NCI-H524 treated with DMSO at 0.1 percent for 48 hours (cell line): ENCODE measurements at regions not wholly inside any gene's neighbourhood (a gene's known extent, or its start where the extent isn't known, plus 50 kb on each side); places are given as distances from the start of the nearest gene placed in this dataset.
"Not testable (repeated sequence)": the region's sequence is repeated elsewhere in the genome, so short reads cannot be mapped to it uniquely, and the experiment has no call there.

Experiments used
- DNase-seq: peaks from one replicate; lab custom pipeline; 2025; lab: John Stamatoyannopoulos, UW

DNA sequence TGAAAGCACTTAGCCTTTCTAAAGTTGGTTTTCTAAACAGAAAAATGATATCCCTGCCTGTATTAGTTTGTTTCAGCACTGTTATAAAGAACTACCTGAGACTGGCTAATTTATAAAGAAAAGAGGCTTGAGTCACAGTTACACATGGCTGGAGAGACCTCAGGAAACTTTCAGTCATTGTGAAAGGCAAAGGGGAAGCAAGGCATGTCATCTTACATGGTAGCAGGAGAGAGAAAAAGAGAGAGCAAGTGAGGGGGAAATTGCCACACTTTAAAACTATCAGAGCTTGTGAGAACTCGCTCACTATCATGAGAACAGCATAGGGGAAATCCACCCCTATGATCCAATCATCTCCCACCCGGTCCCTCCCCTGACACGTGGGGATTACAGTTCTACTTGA, 64.9 kb downstream of the FAM170A start:
- DNase-seq, result no peak

DNA sequence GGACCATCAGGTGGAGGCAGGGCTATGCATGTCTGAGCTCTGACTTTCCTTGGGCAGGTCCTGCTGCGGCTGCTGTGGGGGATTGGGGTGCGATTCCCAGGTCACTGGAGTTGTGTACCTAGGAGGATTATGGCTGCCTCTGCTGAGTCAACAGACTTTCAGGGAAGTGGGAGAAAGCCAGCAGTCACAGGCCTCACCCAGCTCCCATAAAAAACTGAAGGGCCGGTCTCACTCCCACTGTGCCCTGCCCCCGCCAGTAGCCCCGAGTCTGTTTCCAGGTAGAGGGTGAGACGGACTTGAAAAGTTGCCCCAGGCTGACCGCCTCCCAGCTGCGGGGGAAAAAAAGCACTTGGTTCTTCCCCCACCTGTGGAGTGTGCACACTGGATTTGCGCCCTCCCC, 76.7 kb downstream of the FAM170A start:
- no peak for DNase-seq

DNA sequence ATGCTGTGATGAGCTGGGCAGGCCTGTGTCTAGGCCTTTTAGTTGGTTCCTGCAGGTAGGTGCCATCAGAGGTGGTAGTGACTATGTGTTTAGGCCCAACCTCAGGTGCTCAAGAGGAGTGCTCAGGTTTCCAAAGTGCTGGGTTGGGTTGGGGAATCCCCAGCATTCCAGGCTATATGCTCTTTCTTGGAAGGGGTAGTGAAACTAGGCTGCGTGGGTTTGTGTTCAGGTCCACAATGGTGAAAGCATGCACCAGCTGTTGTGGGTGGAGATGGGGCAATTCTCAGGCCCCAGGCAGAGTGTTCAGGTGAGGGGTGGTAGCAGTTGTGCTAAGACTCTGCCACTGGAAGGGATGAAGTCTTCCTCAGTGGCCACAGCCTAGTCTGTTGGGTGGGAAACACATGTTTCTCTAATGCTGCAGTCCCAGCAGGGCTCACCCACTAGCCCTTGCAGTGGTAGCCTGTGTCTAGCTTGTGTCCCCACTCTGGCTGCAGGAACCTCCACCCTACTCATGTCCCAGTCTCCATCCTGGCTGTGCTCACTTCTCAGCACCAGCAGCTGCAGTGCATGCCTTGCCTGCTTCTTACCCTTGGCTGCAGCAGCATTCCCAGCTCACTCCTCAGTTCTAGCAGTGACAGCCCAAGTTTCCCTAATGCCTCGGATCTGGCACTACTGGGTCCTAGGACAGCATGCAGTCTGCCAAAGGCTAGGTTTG, 78.9 kb downstream of the FAM170A start:
- no peak for DNase-seq

DNA sequence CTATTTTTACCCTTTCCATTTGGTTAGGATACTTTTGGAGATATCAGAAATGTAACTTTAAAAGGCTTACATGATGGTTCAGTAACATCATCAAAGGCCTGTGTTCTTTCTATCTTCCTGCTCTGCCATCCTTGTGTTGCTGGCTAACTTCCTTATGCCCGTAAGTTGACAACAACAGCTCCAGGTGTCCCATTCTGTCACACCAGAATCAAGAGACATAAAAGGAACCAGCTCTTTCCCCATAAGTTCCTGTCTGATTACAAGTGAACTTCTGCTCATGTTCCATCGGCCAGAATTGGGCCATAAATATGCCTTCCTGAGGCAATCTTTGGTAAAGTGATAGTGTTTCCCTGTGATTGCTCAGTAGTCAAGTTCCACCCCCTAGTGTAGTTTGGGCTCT, 92.4 kb downstream of the FAM170A start:
- no peak for DNase-seq

DNA sequence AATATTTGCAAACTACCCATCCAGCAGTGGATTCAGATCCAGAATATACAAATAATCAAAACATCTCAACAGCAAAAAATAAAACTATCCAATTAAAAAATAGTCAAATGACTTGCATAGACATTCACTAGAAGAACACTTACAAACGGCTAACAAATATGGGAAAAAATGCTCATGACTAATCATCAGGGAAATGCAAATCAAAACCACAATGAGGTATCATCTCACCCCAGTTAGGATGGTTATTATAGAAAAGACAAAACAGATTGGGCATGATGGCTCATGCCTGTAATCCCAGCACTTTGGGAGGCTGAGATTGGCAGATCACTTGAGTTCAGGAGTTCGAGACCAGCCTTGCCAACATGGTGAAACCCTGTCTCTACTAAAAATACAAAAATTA, 95.9 kb downstream of the FAM170A start:
- not testable (repeated sequence) for DNase-seq

DNA sequence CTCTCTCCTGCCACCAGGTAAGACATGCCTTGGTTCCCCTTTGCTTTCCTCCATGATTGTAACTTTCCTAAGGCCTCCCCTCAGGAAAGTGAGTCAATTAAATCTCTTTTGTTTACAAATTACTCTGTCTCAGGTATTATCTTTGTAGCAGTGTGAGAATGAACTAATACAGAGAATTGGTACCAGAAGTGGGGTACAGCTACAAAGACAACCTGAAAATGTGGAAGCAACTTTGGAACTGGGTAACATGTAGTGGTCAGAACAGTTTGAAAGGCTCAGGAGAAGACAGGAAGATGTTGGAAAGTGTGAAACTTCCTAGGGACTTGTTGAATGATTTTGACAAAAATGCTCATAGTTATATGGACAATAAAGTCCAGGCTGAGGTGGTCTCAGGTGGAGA, 97.2 kb downstream of the FAM170A start:
- DNase-seq, result no peak

DNA sequence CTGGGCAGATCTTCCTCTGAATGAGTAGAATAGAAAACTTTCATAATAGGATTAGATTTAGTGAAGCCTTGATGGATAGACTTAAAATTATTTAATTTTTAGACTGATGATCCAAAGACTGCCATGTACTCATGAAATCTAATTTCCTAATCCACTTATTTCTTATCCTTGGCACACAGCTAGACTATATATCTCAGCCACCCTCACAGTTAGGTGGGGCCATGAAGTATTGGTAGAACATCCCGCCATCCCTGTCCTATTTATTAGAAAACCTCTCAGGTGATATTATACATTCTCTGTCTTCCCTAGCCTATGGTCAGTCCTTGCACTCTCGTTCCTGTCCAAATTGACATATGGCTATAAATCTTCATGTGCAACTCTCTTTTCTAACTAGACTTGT, 110.9 kb downstream of the FAM170A start:
- no peak for DNase-seq

DNA sequence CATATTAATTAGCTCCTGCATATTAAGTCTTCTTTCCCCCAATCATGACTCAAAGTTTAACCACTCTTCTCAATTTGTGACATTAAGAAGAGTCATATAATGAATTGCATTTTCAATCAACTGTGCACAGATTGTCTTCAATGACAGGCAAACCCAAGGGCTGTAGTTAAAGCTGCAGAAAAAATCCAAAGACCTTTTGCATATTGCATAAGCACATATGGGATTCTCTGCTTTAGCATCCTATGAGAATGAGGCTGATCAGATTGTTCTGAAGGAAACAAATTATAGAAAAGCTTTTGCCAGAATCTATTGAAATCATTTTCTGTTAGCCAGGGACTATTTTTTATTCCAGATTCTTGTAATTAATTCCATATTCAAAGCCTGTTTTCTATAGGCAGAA, 112.3 kb downstream of the FAM170A start:
- DNase-seq, result no peak

DNA sequence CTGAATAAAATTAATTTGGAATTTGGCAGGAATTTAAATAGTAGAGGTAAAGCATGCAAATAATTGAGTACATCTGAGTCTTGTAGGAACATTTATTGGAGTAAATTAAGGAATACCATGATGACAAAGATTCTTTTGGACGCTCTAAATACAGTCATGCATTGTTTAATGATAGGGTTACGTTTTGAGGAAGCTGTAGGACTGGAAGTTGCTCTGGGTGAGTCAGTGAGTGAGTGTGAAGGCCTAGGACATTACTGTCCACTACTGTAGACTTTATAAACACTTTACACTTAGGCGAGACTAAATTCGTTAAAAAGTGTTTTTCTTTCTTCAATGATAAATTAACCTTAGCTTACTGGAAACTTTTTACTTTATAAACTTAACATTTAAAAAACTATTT, 113.0 kb downstream of the FAM170A start:
- DNase-seq, result no peak

DNA sequence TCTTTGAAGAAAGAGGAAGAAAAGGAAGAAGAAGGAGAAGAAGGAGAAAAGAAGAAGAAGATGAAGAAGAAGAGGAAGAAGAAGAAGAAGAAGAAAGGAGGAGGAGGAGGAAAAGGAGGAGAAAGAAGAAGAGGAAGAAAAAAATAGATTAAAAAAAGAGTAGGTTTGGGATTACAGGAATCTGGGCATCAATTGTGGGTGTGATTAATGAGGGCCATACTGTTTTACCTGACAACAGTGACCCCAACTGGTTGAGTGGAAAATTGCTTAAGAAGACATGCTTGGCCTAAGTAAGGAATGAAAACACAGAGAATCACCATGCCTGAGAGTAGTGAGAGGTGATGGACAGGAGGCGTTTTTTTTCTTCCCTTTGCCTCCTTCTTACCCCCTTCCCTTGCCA, 114.6 kb downstream of the FAM170A start:
- DNase-seq, result no peak

DNA sequence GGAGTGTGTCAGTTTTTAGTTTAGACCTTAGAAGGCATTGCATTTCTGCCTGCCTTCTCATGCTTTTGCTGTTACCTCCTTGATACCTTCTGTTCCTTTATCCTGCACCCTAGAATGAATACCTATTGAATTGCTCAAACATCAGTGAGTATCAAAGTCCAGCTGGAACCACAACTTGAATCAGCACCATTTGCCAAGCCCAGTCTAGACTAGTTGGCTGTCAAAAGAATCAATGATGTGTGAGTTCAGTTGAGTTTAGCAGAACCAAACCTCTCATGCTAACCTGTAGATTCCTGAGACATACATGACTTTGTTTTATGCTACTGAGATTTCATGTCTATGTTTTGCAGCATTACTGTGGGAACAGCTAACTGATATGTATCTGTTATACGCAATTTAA, 116.6 kb downstream of the FAM170A start:
- no peak for DNase-seq

DNA sequence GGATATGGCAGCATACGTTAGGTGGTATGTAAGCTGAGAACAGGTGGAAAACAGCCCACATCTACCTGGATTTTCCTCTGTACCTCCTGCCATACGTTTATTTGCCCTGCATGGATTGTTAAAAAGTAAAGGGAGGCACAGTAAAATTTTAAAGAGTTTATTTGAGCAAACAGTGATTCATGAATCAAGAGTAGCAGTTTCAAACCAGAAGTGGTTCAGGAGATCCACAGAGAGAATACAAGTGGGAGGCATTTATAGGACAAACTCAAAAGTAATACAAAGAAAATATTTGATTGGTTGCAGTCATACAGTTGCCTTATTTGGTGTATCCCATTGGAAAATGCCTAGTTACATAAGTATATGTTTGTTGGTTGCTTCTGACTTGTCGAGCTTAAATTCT, 117.6 kb downstream of the FAM170A start:
- no peak for DNase-seq

DNA sequence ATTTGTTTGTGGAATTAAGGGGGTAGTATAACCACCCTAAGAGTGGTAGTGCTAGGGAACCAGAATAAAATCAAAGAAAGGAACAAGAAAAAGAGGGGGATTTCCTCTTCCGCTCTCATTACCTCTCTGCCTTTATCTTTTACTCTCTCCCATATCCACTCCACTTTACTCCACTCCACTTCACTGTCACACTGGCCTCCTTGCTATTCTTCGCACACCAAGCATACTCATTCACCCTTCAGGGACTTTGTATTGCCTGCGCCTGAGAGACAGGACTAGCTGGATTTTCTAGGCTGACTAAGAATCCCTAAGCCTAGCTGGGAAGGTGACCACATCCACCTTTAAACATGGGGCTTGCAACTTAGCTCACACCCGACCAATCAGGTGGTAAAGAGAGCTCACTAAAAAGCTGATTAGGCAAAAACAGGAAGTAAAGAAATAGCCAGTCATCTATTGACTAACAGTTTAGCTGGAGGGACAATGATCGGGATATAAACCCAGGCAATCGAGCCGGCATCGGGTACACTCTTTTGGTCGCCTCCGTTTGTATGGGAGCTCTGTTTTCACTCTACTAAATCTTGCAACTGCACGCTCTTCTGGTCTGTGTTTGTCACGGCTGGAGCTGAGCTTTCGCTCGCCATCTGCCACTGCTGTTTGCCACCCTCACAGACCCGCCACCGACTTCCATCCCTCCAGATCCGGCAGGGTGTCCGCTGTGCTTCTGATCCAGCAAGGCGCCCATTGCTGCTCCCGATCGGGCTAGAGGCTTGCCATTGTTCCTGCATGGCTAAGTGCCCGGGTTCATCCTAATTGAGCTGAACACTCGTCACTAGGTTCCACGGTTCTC, 121.8 kb downstream of the FAM170A start:
- DNase-seq, result no peak

DNA sequence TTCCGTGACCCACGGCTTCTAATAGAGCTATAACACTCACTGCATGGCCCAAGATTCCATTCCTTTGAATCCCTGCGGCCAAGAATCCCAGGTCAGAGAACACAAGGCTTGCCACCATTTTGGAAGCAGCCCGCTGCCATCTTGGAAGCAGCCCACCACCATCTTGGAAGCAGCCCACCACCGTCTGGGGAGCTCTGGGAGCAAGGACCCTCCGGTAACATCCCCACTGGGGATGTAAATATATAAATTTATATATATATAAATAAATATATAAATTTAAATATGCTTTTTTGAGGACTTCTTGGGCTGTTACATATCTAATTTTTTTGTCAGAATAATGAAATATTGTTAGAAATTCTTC, 122.4 kb downstream of the FAM170A start:
- DNase-seq, result no peak

DNA sequence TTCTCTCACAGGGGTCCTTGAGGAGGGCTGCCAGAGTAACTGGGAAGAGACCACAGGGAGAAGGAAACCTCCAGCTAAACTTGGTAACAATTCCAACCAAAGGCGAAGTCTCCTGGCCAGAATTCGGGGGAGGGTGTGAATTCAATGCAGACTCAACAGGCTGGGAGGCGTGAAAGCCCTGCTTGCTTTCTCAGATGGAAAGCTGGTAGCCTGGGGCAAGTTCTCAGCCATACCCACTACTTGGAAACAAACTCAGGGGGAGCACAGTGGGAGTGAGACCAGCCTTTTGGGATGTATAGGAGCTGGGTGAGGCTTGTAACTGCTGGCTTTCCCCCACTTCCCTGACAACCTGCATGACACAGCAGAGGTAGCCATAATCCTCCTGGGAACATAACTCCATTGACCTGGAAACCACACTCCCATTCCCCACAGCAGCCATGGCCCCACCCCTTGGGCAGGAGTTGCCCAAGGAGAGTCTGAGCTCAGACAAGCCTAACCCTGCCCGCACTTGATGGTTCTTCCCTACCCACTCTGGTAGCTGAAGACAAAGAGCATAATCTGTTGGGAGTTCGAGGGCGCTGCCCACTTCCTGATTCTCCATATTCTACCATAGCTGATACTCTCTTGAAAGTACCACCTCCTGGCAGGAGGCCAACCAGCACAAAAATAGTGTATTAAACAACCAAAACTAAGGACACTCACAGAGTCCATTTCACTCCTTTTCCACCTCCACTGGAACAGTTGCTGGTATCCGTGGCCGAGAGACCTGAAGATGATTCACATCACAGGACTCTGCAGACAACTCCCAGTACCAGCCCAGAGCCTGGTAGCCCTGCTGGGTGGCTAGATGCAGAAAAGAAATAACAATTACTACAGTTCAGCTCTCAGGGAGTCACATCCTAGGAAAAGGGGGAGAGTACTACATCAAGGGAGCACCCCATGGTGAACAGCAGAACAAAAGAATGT, 123.8 kb downstream of the FAM170A start:
- no peak for DNase-seq

DNA sequence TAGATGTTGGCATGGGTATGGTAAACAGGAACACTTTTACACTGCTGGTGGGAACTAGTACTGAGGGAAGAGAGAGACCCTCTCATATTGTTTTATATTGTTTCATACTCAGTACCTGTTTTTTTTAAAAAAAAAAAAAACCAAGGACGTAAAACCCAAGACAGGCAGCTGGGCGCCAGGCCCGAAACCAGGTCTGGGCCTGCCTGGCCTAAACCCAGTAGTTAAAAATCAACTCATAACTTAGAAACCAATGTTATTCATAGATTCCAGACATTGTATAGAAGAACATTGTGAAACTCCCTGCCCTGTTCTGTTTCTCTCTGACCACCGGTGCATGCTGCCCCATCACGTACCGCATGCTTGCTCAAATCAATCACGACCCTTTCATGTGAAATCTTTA, 125.5 kb downstream of the FAM170A start:
- not testable (repeated sequence) for DNase-seq

DNA sequence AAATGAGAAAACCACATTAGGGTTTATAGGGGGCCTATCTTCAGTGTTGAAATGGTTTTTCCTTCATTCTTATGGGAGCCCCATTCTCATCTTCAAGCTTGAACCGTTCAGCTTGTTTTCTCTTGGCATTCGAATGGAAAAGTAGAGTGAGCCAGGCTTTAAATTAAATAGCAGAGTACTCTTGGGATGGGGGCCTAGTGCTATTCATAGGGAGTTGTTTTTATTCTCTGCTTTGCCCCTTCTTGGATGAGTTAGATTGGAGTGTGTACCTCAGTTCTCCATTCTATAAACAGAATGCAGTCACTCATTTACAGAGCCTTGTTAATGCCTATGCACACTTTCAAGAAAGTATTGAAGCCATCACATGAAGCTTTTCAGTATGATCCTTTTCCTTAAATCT, 127.9 kb downstream of the FAM170A start:
- no peak for DNase-seq

DNA sequence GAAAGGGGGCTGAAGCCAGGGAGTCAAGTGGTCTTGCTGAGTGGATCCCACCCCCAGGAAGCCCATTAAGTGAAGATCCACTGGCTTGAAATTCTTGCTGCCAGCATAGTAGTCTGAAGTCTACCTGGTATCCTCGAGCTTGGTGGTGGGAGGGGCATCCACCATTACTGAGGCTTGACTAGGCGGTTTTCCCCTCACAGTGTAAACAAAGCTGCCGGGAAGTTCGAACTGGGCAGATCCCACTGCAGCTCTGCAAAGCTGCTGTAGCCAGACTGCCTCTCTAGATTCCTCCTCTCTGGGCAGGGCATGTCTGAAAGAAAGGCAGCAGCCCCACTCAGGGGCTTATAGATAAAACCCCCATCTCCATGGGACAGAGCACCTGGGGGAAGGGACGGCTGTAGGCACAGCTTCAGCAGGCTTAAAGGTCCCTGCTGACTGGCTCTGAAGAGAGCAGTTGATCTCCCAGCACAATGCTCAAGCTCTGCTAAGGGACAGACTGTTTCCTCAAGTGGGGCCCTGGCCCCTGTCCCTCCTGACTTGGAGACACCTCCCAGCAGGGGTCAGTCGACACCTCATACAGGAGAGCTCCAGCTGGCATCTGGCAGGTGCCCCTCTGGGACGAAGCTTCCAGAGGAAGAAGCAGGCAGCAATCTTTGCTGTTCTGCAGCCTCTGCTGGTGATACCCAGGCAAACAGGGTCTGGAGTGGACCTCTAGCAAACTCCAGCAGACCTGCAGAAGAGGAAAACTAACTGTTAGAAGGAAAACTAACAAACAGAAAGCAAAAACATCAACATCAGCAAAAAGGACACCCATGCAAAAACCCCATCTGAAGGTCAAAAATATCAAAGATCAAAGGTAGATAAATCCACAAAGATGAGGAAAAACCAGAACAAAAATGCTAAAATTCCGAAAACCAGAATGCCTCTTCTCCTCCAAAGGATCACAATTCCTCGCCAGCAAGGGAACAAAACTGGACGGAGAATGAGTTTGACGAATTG, 140.6 kb downstream of the FAM170A start:
- DNase-seq, result not testable (repeated sequence)

DNA sequence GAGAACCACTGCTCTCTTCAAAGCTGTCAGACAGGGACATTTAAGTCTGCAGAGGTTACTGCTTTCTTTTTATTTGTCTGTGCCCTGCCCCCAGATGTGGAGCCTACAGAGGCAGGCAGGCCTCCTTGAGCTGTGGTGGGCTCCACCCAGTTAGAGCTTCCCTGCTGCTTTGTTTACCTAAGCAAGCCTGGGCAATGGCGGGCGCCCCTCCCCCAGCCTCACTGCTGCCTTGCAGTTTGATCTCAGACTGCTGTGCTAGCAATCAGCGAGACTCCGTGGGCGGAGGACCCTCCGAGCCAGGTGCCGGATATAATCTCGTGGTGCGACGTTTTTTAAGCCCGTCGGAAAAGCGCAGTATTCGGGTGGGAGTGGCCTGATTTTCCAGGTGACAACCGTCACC, 150.8 kb downstream of the FAM170A start:
- not testable (repeated sequence) for DNase-seq

DNA sequence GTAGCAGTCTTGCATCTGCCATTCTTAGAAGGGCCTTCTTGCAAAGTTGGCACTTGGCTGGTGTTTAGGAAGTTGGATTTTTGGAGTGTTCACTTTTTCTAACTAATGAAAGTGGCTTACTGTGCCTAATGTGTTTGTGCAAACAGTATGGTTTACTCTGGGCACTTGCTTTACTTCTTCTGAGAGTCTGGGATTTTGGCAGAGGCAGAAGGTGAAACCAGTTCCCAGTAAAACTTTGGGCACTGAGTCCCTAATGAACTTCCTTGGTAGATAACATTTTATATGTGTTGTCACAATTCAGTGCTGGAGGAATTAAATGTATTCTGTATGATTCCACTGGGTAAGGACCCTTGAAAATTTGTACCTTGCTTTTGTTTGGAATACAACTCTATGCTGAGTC, 155.7 kb downstream of the FAM170A start:
- no peak for DNase-seq

DNA sequence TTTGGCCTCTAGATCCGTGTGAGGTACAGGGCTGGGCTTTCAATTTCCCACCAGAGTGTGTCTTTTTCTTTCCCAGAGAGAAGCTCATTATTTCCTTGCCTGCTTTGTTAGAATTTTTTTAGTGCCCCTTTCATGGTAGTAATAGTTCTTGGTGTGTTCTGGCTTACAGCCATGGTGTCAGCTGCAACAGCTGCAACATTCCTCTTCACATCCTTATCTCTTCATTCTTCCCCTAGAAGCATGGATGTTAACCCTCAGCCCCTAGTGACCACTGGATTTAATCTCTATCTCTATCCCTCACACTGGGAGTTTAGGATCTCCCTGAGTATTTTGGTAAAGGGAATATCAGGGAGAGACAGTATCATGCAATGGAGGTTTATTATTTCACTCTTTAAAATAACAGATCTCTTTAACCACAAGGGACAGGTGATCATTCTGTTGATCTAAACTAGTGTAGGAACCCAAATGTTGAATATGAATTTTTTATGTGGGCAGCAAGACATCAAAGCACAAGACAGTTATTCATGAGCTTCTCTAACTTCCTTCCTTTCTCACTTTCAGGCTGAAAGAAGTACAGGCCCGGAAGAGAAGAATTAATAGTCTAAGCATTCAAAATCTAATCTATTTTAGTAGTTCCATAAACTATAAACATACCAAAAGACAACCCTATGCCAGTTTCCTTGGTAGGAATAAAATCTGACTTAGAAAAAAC, 160.2 kb downstream of the FAM170A start:
- no peak for DNase-seq
